MCF 10A (cell line): ENCODE measurements at regions not wholly inside any gene's neighbourhood (a gene's known extent, or its start where the extent isn't known, plus 50 kb on each side); places are given as distances from the start of the nearest gene placed in this dataset.
"Not testable (repeated sequence)": the region's sequence is repeated elsewhere in the genome, so short reads cannot be mapped to it uniquely, and the experiment has no call there.

ENCODE experiments used
- BruUV-seq: library from RNA; stranded (reverse); fragments of 400-500 nt; replicated peaks from 2 replicates; lab custom pipeline; 2021; lab: Mats Ljungman, UMichigan
- CTCF ChIA-PET: fragments of 300-600 bp; sonication (Branson Sonifier 250); formaldehyde crosslinking; extraction: SDS; loops from one replicate; lab custom pipeline; 2021; ENCODE audit warnings: antibody characterized with exemption, inconsistent platforms; lab: Yijun Ruan, JAX
- POLR2A ChIA-PET: fragments of 300-600, 350-650 bp; sonication (Branson Sonifier 250); formaldehyde crosslinking; extraction: SDS; loops from one replicate; lab custom pipeline; 2020; ENCODE audit warnings: antibody characterized with exemption, inconsistent platforms; lab: Yijun Ruan, JAX
- DNase-seq: peaks from one replicate; pipeline ENCODE4 v3.0.0-alpha.2; 2018; ENCODE audit not compliant: unreplicated experiment
- H3K27ac Mint-ChIP-seq: one replicate; pipeline ENCODE4 v1.8.0; 2022; ENCODE audit warnings: mild to moderate bottlenecking, low read depth, mixed read lengths; ENCODE audit not compliant: unreplicated experiment
- H3K27me3 Mint-ChIP-seq: one replicate; pipeline ENCODE4 v1.8.0; 2022; ENCODE audit warnings: mixed read lengths; ENCODE audit not compliant: insufficient read depth, unreplicated experiment
- H3K36me3 Mint-ChIP-seq: one replicate; pipeline ENCODE4 v1.8.0; 2022; ENCODE audit warnings: mild to moderate bottlenecking, moderate library complexity, mixed read lengths; ENCODE audit not compliant: insufficient read depth, unreplicated experiment
- H3K4me1 Mint-ChIP-seq: one replicate; pipeline ENCODE4 v1.8.0; 2022; ENCODE audit warnings: mixed read lengths; ENCODE audit not compliant: insufficient read depth, unreplicated experiment
- H3K4me3 Mint-ChIP-seq: one replicate; pipeline ENCODE4 v1.8.0; 2022; ENCODE audit warnings: mild to moderate bottlenecking, moderate library complexity, mixed read lengths; ENCODE audit not compliant: unreplicated experiment
- H3K9me3 Mint-ChIP-seq: one replicate; pipeline ENCODE4 v1.8.0; 2022; ENCODE audit warnings: mixed read lengths; ENCODE audit not compliant: unreplicated experiment
- CTCF ChIP-seq: fragments of 200-600 bp; IDR thresholded peaks from one replicate; pipeline ENCODE4 v1.8.0; 2022; ENCODE audit warnings: antibody characterized with exemption, mild to moderate bottlenecking; ENCODE audit not compliant: unreplicated experiment
- intact Hi-C: fragments of 100-400 bp; cut with micrococcal nuclease; formaldehyde crosslinking; loops from 2 replicates; pipeline ENCODE4 v1.14.1; 2022

- no TSS peak for BruUV-seq
- H3K9me3 Mint-ChIP-seq = no peaks in the 10 kb centered on the region
- ChIA-PET CTCF (interaction anchor here (0.6 to 1.3 kb wide), 2 partner anchors 10 to 12 kb away, joined by 3 read pairs; no protein-coding TSS in a partner anchor), POLR2A (no interaction called here)
- H3K27me3 Mint-ChIP-seq = no peaks in the 10 kb centered on the region
- H3K27ac Mint-ChIP-seq = no peak overlapping the region
- intact Hi-C loops = no loop called here
- TF ChIP-seq CTCF = no peak
- H3K4me1 Mint-ChIP-seq = no peaks in the 10 kb centered on the region
- no peak overlapping the region for H3K4me3 Mint-ChIP-seq
- DNase-seq = no peak
- H3K36me3 Mint-ChIP-seq = no peaks in the 10 kb centered on the region
Observed at GRCh38 chr10:101280511-101280910, 51.2 kb upstream of the LBX1 start.

DNA sequence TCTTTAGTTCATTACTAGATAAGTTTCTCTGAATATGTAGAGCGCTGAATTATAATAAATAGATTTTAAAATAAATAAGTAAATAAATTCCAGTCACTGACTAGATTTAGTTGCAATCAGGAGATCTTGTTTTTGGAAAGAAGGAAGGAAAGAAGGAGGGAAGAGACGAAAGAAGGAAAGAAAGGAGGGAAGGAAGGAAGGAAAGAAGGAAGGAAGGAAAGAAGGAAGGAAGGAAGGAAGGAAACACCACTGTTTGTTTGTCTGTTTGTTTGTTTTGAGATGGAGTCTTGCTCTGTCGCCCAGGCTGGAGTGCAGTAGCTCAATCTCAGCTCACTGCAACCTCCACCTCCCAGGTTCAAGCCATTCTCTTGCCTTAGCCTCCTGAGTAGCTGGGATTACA is 51.7 kb upstream of the LBX1 start:
- H3K36me3 Mint-ChIP-seq, intact Hi-C loops, POLR2A ChIA-PET, H3K9me3 Mint-ChIP-seq, H3K27me3 Mint-ChIP-seq, DNase-seq, H3K4me1 Mint-ChIP-seq, H3K27ac Mint-ChIP-seq, H3K4me3 Mint-ChIP-seq, BruUV-seq: not testable (repeated sequence)
- CTCF ChIA-PET = interaction anchor here (1.3 kb wide), 1 partner anchor 10 kb away, joined by 3 read pairs; no protein-coding TSS in a partner anchor

DNA sequence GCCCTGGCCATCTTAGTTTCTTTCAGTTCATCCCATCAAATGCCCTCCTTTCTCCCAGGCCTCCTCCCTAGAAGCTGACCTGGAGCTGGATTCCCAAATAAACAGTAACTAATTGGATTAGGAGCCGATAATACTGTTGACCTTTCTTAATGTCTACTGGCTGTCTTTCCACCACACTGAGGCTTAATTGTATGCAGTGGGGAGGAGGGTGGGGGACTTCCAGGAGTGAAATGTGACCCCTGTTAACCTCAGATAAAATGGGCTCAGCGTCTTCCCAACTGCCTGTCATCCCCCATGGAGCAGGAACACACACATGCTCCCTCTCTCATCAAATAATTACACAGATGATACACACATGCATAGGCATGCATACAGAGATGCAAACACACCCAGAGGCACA is 53.7 kb upstream of the LBX1 start:
- Mint-ChIP-seq H3K36me3 (no peaks in the 10 kb centered on the region), H3K9me3 (no peaks in the 10 kb centered on the region), H3K27me3 (no peaks in the 10 kb centered on the region), H3K27ac (no peak overlapping the region), H3K4me1 (no peaks in the 10 kb centered on the region), H3K4me3 (no peak overlapping the region)
- DNase-seq = no peak
- POLR2A ChIA-PET = no interaction called here
- CTCF ChIA-PET = interaction anchor here (0.8 kb wide), 1 partner anchor 62 kb away, joined by 3 read pairs; no protein-coding TSS in a partner anchor
- intact Hi-C loops = no loop called here
- TF ChIP-seq CTCF = no peak
- no TSS peak for BruUV-seq

- intact Hi-C loops = no loop called here
- Mint-ChIP-seq H3K4me1 (no peaks in the 10 kb centered on the region), H3K9me3 (no peaks in the 10 kb centered on the region), H3K27me3 (no peaks in the 10 kb centered on the region), H3K36me3 (no peaks in the 10 kb centered on the region), H3K4me3 (no peak overlapping the region), H3K27ac (no peak overlapping the region)
- no TSS peak for BruUV-seq
- CTCF ChIA-PET = no interaction called here
- DNase-seq = no peak
- POLR2A ChIA-PET = interaction anchor here (0.6 kb wide), 1 partner anchor 25 kb away, joined by 3 read pairs; no protein-coding TSS in a partner anchor
- no peak for TF ChIP-seq CTCF
Observed at GRCh38 chr10:101283762-101284100, 54.5 kb upstream of the LBX1 start.
